Fibroblast of villous mesenchyme (primary cell): ENCODE measurements at regions not wholly inside any gene's neighbourhood (a gene's known extent, or its start where the extent isn't known, plus 50 kb on each side); places are given as distances from the start of the nearest gene placed in this dataset.

ENCODE experiments used
- DNase-seq: peaks from one replicate; pipeline ENCODE4 v3.0.0-alpha.2; 2010; ENCODE audit warnings: low read depth
- H3K4me3 ChIP-seq: 2 replicates; pipeline ENCODE4 v1.5.1; 2011; ENCODE audit warnings: low read depth, mild to moderate bottlenecking, low read length
- TF ChIP-seq, protein P1 (sequence below): IDR thresholded peaks from 2 replicates; pipeline ENCODE4 v1.5.1; 2012; ENCODE audit warnings: low read depth, mild to moderate bottlenecking, low read length; ENCODE audit not compliant: insufficient read depth

DNA sequence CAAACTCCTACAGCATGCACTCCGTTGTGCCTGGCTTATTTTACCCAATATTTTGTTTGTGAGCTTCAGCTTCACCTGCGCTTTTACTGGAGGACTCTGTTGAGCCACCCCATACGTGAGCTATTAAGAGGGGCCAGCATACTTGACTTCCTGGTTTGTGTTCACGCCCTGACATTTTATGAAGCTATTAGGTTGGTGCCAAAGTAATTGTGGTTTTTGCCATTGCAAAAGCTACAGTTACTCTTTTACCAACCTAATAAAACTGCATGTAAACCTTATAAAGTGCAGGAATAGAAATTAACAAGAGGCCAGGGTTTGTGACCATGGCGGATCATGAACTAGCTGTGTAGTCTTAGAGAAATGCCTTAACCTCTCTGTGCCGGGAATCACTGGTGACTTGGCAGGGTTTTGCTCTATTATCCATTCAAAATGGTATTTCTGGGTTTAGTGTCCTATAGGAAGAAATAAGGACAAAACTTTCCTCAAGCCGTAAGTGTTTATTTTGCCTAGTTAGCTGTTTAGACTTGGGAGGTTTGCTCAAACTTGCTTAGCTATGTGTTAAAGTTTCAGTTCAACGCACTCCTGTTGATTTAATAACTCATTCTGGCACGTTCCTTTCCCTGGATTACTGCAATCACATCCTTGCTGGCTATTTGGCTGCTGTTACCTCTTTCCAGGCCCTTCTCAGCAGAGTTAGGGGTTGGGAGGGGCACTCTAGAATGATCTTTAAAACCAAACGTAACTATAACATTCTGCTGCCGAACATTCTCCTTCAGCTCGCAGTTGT is 1027.6 kb downstream of the BCL11B start:
- TF ChIP-seq, protein P1, sequence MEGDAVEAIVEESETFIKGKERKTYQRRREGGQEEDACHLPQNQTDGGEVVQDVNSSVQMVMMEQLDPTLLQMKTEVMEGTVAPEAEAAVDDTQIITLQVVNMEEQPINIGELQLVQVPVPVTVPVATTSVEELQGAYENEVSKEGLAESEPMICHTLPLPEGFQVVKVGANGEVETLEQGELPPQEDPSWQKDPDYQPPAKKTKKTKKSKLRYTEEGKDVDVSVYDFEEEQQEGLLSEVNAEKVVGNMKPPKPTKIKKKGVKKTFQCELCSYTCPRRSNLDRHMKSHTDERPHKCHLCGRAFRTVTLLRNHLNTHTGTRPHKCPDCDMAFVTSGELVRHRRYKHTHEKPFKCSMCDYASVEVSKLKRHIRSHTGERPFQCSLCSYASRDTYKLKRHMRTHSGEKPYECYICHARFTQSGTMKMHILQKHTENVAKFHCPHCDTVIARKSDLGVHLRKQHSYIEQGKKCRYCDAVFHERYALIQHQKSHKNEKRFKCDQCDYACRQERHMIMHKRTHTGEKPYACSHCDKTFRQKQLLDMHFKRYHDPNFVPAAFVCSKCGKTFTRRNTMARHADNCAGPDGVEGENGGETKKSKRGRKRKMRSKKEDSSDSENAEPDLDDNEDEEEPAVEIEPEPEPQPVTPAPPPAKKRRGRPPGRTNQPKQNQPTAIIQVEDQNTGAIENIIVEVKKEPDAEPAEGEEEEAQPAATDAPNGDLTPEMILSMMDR = no peak
- no peak for DNase-seq
- H3K4me3 ChIP-seq = no peak overlapping the region

DNA sequence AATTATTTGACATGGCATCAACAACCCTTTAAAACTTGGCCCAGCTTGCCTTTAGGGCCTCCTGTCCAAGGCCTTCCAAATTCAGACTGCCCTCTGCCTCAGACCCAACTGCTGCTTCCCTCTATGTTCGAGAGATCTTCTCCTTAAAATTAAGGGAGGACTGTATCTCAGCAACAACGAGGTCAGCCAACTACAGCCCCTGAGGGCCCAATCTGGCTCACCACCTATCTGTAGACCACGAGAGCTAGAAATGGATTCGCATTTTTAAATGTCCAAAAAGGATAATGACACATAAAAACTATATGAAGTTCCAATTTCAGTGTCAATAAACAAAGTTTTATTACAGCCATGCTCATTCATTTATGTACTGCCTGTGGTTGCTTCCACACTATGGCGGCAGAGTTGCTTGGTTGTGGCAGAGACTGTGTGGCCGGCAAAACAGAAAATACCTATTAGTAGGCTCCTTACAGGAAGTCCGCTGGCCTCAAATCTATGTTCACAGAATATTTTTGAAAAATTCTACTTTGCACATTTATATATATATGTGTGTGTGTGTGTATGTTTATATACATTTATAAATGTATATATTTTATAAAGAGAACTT is 1026.9 kb downstream of the BCL11B start:
- TF ChIP-seq, protein P1 = no peak
- no peak for DNase-seq
- no peak overlapping the region for H3K4me3 ChIP-seq

DNA sequence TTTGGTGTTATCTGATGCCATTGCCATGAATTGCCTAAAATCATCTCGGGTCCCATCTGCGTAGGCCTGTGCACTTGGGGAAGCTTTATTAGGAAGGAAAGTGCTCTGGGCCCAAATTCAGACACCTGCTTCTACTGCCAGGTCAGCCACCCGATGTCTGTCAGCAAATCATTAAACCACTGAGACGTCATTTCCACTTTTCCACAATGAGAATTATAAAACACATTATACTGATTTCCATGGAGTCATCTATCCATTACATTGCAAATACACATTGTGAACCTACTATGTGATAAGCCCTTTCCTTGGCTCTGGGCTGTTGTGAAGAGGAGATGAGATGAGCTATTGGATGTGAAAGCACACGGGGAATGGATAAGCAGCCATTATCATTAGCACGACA is 1022.9 kb downstream of the BCL11B start:
- DNase-seq = no peak
- no peak overlapping the region for H3K4me3 ChIP-seq
- TF ChIP-seq, protein P1 = no peak

DNA sequence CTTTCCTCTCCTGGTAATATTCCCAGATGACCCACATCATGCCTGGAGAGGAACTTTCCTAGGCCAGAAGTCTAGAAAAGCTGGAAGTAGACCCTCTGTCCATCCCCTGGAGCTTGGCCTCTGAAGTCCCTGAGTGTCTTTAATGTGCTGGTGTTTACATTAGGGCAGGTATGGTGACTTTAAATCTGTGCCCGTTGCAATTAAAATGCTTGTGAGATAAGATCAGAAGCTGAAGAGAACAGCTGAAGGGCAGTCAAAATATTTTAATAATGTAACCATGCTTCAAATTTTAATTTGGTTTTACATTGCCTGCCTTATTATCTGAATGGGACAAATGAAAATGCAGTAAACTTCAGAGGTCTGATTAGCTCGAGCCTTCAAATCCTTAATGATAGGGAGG is 1022.5 kb downstream of the BCL11B start:
- TF ChIP-seq, protein P1 = no peak
- H3K4me3 ChIP-seq = no peak overlapping the region
- no peak for DNase-seq

DNA sequence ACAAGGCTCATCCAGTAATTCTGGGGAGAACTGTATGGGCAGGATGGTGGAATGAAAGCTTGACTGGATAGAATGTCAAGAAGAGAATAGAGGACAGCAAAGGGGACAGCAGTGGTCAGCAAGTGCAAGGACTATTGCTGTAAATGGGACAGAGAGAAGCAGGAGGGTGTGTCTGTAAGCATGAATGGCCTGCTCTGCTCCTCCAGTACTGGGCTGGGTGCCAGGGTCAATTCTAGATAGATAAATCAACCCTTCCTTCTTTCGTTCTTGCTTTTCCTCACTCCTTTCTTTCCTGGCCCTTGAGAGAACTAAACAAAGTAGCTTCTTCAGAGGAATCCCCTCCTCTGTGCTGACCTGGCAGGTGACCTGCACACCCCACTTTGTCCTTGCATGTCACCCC is 1019.2 kb downstream of the BCL11B start:
- H3K4me3 ChIP-seq = no peak overlapping the region
- TF ChIP-seq, protein P1 = no peak
- DNase-seq = no peak

DNA sequence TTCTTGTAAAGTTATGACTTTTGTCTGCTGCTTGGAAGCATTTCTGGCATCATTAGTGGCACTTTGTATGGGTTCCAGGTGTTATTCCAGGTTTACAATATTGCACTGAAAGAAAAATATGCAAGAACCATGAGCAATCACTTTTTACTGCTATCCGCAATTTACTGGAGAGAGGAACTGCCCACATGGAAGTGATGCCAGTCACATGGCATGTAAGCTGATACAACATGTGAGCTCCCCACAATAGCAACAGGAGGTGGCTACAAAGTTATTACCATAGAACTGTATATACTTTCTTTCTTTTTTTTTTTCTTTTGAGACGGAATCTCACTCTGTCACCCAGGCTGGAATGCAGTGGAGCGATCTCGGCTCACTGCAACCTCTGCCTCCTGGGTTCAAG is 1012.1 kb downstream of the BCL11B start:
- TF ChIP-seq, protein P1 = no peak
- H3K4me3 ChIP-seq = no peak overlapping the region
- DNase-seq = no peak
